ENCODE measurements at regions not wholly inside any gene's neighbourhood (a gene's known extent, or its start where the extent isn't known, plus 50 kb on each side); places are given as distances from the start of the nearest gene placed in this dataset.

- Histone ChIP-seq H3K9me3 (no peaks in the 10 kb centered on the region), H3K4me1 (no peaks in the 10 kb centered on the region), H3K27me3 (replicated peaks; ENCODE audit: control insufficient read depth, insufficient read depth, low read length) (no peaks in the 10 kb centered on the region), H3K4me3 (ENCODE audit: low read depth, low read length) (no peak overlapping the region), H3K36me3 (ENCODE audit: control insufficient read depth, insufficient read depth, low read length) (no peaks in the 10 kb centered on the region)
- intact Hi-C loops (cut with micrococcal nuclease; ENCODE audit: unreplicated experiment), result no loop called here
- Mint-ChIP-seq H3K27ac (ENCODE audit: unreplicated experiment) (no peak overlapping the region), H3K4me3 (ENCODE audit: unreplicated experiment) (no peak overlapping the region), H3K9me3 (ENCODE audit: unreplicated experiment) (peaks cover 10% of the 10 kb centered on the region), H3K27me3 (ENCODE audit: insufficient read depth, unreplicated experiment) (peaks cover 19% of the 10 kb centered on the region), H3K4me1 (ENCODE audit: low read depth, unreplicated experiment) (no peaks in the 10 kb centered on the region), H3K36me3 (ENCODE audit: insufficient read depth, unreplicated experiment) (no peaks in the 10 kb centered on the region)
- TF ChIP-seq CTCF (IDR thresholded peaks at IDR 0.05; ENCODE audit: insufficient read depth in 1 of 2, low read depth in 1 of 2, low read length in 1 of 2, severe bottlenecking in 1 of 2, unreplicated experiment in 1 of 2), result no peak
- POLR2A ChIA-PET, result no interaction called here
- DNase-seq, result no peak
- CTCF ChIA-PET, result no interaction called here
- BruUV-seq (replicated peaks), result no TSS peak
These were observed 273.1 kb downstream of the VRK1 start for GRCh38 chr14:97070259-97070658.

- H3K4me1 ChIP-seq, result no peaks in the 10 kb centered on the region
- H3K9me3 Mint-ChIP-seq (ENCODE audit: unreplicated experiment), result peaks cover 10% of the 10 kb centered on the region
- no peak overlapping the region for H3K4me3 ChIP-seq (ENCODE audit: low read depth, low read length)
- H3K36me3 ChIP-seq (ENCODE audit: control insufficient read depth, insufficient read depth, low read length), result no peaks in the 10 kb centered on the region
- H3K36me3 Mint-ChIP-seq (ENCODE audit: insufficient read depth, unreplicated experiment), result no peaks in the 10 kb centered on the region
- H3K27ac Mint-ChIP-seq (ENCODE audit: unreplicated experiment), result no peak overlapping the region
- CTCF ChIA-PET, result no interaction called here
- no TSS peak for BruUV-seq (replicated peaks)
- POLR2A ChIA-PET, result no interaction called here
- no peaks in the 10 kb centered on the region for H3K27me3 ChIP-seq (replicated peaks; ENCODE audit: control insufficient read depth, insufficient read depth, low read length)
- H3K9me3 ChIP-seq, result no peaks in the 10 kb centered on the region
- no peak for DNase-seq
- no peaks in the 10 kb centered on the region for H3K4me1 Mint-ChIP-seq (ENCODE audit: low read depth, unreplicated experiment)
- intact Hi-C loops (cut with micrococcal nuclease; ENCODE audit: unreplicated experiment), result no loop called here
- TF ChIP-seq CTCF (IDR thresholded peaks at IDR 0.05; ENCODE audit: insufficient read depth in 1 of 2, low read depth in 1 of 2, low read length in 1 of 2, severe bottlenecking in 1 of 2, unreplicated experiment in 1 of 2), result no peak
- H3K27me3 Mint-ChIP-seq (ENCODE audit: insufficient read depth, unreplicated experiment), result peaks cover 16% of the 10 kb centered on the region
- H3K4me3 Mint-ChIP-seq (ENCODE audit: unreplicated experiment), result no peak overlapping the region
These were observed 274.0 kb downstream of the VRK1 start for GRCh38 chr14:97071177-97071576.

GRCh38 chr14:97073622-97074021 lies 276.4 kb downstream of the VRK1 start:
- no peak overlapping the region for H3K4me3 Mint-ChIP-seq (ENCODE audit: unreplicated experiment)
- POLR2A ChIA-PET, result no interaction called here
- intact Hi-C loops (cut with micrococcal nuclease; ENCODE audit: unreplicated experiment), result no loop called here
- peaks cover 8% of the 10 kb centered on the region for H3K27me3 Mint-ChIP-seq (ENCODE audit: insufficient read depth, unreplicated experiment)
- BruUV-seq (replicated peaks), result no TSS peak
- no peaks in the 10 kb centered on the region for H3K36me3 ChIP-seq (ENCODE audit: control insufficient read depth, insufficient read depth, low read length)
- no peak for DNase-seq
- no peaks in the 10 kb centered on the region for H3K27me3 ChIP-seq (replicated peaks; ENCODE audit: control insufficient read depth, insufficient read depth, low read length)
- CTCF ChIA-PET, result no interaction called here
- no peaks in the 10 kb centered on the region for H3K9me3 ChIP-seq
- H3K4me1 ChIP-seq, result no peaks in the 10 kb centered on the region
- H3K36me3 Mint-ChIP-seq (ENCODE audit: insufficient read depth, unreplicated experiment), result no peaks in the 10 kb centered on the region
- H3K4me1 Mint-ChIP-seq (ENCODE audit: low read depth, unreplicated experiment), result no peaks in the 10 kb centered on the region
- peaks cover 2% of the 10 kb centered on the region for H3K9me3 Mint-ChIP-seq (ENCODE audit: unreplicated experiment)
- no peak overlapping the region for H3K27ac Mint-ChIP-seq (ENCODE audit: unreplicated experiment)
- H3K4me3 ChIP-seq (ENCODE audit: low read depth, low read length), result no peak overlapping the region
- no peak for TF ChIP-seq CTCF (IDR thresholded peaks at IDR 0.05; ENCODE audit: insufficient read depth in 1 of 2, low read depth in 1 of 2, low read length in 1 of 2, severe bottlenecking in 1 of 2, unreplicated experiment in 1 of 2)

Data from Caco-2 (cell line).